GM21528 (cell line): ENCODE measurements at regions not wholly inside any gene's neighbourhood (a gene's known extent, or its start where the extent isn't known, plus 50 kb on each side); places are given as distances from the start of the nearest gene placed in this dataset.
"Not testable (repeated sequence)": the region's sequence is repeated elsewhere in the genome, so short reads cannot be mapped to it uniquely, and the experiment has no call there.

ENCODE experiments used
- ATAC-seq: cut with Tn5 transposase; IDR thresholded peaks from one replicate; pipeline ENCODE4 v1.9.1; 2021; ENCODE audit warnings: mild to moderate bottlenecking, moderate library complexity; ENCODE audit not compliant: unreplicated experiment, low FRiP score

- no peak for ATAC-seq
These were observed 140.9 kb downstream of the RNF144B start for GRCh38 chr6:18527836-18528743.

- ATAC-seq = no peak
These were observed 143.1 kb downstream of the RNF144B start for GRCh38 chr6:18530201-18530600.

GRCh38 chr6:18532139-18532538 is 145.0 kb downstream of the RNF144B start:
- no peak for ATAC-seq

GRCh38 chr6:18533793-18534192 is 146.6 kb downstream of the RNF144B start:
- ATAC-seq = no peak

- ATAC-seq = no peak
These were observed 149.5 kb downstream of the RNF144B start for GRCh38 chr6:18536591-18537055.

GRCh38 chr6:18538315-18538714 is 151.2 kb downstream of the RNF144B start:
- no peak for ATAC-seq

GRCh38 chr6:18543051-18543450 is 155.9 kb downstream of the RNF144B start:
- no peak for ATAC-seq

GRCh38 chr6:18545142-18545541 is 158.0 kb downstream of the RNF144B start:
- not testable (repeated sequence) for ATAC-seq

- ATAC-seq = no peak
These were observed 158.6 kb downstream of the RNF144B start for GRCh38 chr6:18545726-18546125.

GRCh38 chr6:18550119-18550518 is 163.0 kb downstream of the RNF144B start:
- no peak for ATAC-seq

- ATAC-seq = no peak
These were observed 164.1 kb downstream of the RNF144B start for GRCh38 chr6:18551228-18551627.

- ATAC-seq = no peak
These were observed 168.6 kb downstream of the RNF144B start for GRCh38 chr6:18555750-18556149.

- no peak for ATAC-seq
These were observed 174.0 kb downstream of the RNF144B start for GRCh38 chr6:18561037-18561750.

- no peak for ATAC-seq
These were observed 175.6 kb downstream of the RNF144B start for GRCh38 chr6:18562726-18563125.

- no peak for ATAC-seq
These were observed 177.6 kb downstream of the RNF144B start for GRCh38 chr6:18564775-18565174.

GRCh38 chr6:18565231-18565630 is 178.1 kb downstream of the RNF144B start:
- ATAC-seq = no peak

GRCh38 chr6:18567380-18567779 is 180.2 kb downstream of the RNF144B start:
- ATAC-seq = no peak

GRCh38 chr6:18577491-18577890 is 190.3 kb downstream of the RNF144B start:
- ATAC-seq = no peak

GRCh38 chr6:18579166-18579565 is 192.0 kb downstream of the RNF144B start:
- no peak for ATAC-seq

- no peak for ATAC-seq
These were observed 192.7 kb downstream of the RNF144B start for GRCh38 chr6:18579869-18580268.

- no peak for ATAC-seq
These were observed 197.2 kb downstream of the RNF144B start for GRCh38 chr6:18584372-18584771.
